ENCODE measurements at regions not wholly inside any gene's neighbourhood (a gene's known extent, or its start where the extent isn't known, plus 50 kb on each side); places are given as distances from the start of the nearest gene placed in this dataset.
"Not testable (repeated sequence)": the region's sequence is repeated elsewhere in the genome, so short reads cannot be mapped to it uniquely, and the experiment has no call there.

- DNase-seq: peak; percentile 56
These were observed 300.7 kb upstream of the SATB1 start for GRCh38 chr3:18725668-18726407.

GRCh38 chr3:18724456-18724855 is 299.3 kb upstream of the SATB1 start:
- DNase-seq: no peak

DNA sequence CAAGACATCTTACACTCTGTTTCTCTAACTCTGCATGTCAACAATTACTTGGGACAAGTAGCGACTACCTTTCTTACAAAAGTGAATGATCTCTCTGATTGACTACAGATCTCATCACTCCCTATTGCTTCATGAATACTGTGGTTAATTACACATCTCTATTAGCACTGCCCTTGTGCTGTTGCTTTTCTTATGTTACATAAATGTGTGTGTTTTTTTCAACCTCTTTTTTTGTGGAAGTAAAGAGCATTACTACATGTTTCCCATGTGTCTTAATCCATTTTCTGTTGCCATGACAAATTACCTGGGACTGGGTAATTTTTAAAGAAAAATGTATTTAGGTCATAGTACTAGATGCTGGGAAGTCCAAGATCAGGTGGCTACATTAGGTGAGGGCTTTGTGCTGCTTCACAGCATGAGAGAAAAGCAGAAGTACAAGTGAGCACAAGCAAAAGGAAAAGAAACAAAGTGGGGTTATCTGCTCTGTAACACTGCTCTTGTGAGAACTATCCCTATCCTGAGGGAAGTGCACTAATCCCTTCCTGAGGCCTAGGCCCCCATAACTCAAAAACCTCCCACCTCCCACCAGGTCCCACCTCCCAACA is 298.2 kb upstream of the SATB1 start:
- DNase-seq: no peak

DNA sequence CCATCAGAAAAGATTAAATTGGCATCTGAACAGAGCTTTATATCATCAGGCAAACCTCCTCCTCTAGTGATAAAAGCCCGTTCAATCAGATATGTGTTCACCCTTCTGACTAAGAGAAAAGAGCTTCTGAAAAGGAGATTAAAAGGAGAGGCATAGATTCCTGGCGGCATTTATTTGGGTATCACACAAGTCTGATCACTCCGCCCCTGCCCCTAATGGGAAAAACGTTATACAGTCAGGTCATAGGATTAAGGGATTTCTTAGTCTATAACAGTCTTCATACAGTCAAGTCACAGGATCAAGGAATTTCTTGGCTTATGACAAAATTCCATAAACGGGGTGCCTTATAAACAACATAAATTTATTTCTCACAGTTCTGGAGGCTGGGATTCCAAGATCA is 295.4 kb upstream of the SATB1 start:
- no peak for DNase-seq

DNA sequence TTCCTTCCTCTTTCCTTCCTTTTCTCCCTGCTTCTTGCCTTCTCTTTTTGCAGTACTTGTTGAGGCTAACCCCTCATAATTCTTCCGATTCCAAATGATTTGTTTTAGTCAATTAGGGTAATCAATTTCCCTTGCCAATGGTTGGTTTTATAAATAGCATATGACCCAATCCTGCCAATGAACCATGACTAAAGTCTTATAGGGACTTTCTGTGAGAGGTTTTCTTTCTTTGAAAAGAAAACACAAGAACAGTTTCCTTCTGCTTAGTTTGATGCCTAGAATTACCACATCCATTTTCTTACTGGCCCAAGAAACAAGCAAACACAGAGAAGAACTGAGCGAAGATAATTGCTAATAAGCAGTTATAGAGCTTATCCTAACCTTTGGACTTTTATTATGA is 292.5 kb upstream of the SATB1 start:
- DNase-seq: no peak

GRCh38 chr3:18716821-18717220 is 291.7 kb upstream of the SATB1 start:
- DNase-seq: no peak

GRCh38 chr3:18716101-18716500 is 291.0 kb upstream of the SATB1 start:
- no peak for DNase-seq

GRCh38 chr3:18715208-18715607 is 290.1 kb upstream of the SATB1 start:
- no peak for DNase-seq

DNA sequence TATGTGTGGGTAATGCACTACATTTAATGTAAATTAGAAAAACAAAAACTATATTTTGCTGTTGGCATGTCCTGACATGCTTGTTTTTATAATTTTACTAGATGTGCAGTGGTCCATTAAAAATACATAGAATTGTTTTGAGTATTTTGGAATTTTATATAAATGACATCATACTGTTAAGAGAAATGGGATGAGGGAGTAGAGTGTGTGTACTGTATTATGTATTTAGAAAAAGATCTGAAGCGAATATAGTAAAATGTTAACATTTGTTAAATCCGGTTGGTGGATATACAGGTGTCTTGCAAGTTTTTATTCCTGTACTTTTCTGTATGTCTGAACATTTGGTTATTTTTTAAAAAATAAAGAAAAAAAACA is 288.4 kb upstream of the SATB1 start:
- DNase-seq: no peak

- DNase-seq: peak; percentile 61
These were observed 287.8 kb upstream of the SATB1 start for GRCh38 chr3:18712713-18713576.

- no peak for DNase-seq
These were observed 279.2 kb upstream of the SATB1 start for GRCh38 chr3:18704326-18704725.

DNA sequence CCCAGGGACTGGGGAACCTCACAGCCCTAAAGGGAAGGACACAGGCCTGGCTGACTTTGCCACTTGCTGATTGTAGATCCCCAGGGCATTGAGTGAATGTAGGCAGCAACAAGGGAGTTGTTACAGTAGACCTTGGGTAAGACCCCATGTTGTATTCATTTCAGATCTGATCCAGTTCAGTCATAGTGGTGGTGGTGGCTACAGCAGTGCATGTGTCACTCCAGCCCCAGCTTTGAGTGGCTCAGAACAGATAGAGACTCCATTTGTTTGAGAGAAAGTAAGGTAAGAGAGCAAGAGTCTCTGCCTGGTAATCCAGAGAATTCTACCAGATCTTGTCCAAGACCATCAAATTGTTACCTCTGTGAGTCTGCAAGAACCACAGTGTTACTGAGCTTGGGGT is 278.7 kb upstream of the SATB1 start:
- no peak for DNase-seq

GRCh38 chr3:18693588-18694329 is 268.6 kb upstream of the SATB1 start:
- DNase-seq: not testable (repeated sequence)

DNA sequence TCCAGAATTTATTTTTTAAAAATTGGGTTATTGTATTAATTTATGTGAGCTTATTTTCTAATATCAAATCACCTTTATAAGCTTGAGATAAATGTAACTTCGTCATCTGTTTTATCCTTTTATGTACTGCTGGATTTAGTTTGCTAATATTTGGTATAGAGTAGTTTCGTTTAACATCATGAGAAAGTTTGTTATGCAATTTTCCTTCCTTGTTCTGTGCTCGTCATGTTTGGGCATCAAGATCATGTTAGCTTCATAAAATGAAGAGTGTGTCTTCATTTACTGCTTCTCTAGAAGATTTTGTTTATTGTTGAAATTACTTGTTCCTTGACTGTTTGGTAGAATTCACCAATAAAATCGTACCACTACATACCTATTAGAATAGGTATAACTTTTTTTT is 262.1 kb upstream of the SATB1 start:
- no peak for DNase-seq

- DNase-seq: no peak
These were observed 258.8 kb upstream of the SATB1 start for GRCh38 chr3:18683900-18684299.

GRCh38 chr3:18681818-18682345 is 256.7 kb upstream of the SATB1 start:
- DNase-seq: no peak

DNA sequence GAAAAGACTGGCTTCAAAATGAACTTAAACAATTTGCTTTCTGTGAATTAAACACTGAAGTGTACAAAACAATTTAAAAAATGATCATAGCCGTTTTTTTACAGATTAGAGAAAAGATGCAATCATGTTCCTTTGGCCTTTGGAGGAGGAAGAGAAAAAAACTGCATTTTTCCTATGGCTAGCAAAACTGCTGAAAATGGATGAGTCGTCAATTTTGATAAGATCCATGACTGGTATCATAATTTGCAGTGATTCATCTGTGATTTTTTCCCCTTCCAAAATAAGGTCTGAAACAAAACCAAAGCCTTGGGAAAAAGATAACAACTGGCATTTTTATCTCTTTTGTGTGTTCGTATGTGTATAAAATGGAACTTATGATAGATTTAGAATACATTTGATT is 255.6 kb upstream of the SATB1 start:
- no peak for DNase-seq

- DNase-seq: peak; percentile 59
These were observed 254.1 kb upstream of the SATB1 start for GRCh38 chr3:18679238-18679637.

- no peak for DNase-seq
These were observed 250.1 kb upstream of the SATB1 start for GRCh38 chr3:18675197-18675596.

DNA sequence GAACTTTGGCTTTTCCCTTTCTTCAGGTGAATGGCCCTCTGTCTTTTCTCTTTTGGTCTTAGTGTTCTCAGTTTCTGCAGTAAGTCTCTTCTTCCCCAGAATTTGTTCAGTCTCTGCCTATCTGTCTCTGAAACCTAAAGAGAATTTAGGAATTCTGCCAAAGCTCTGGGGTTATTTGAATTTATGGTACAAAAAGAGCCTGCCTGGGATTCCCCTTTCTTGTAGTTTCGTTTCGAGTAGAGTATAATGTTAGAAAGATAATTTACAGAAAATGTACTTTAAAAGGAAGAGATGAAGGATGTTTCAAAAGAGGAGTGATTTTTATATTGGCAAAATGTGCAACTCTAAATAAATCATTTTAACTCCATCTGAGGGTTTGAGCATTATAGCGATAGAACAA is 247.4 kb upstream of the SATB1 start:
- no peak for DNase-seq

DNA sequence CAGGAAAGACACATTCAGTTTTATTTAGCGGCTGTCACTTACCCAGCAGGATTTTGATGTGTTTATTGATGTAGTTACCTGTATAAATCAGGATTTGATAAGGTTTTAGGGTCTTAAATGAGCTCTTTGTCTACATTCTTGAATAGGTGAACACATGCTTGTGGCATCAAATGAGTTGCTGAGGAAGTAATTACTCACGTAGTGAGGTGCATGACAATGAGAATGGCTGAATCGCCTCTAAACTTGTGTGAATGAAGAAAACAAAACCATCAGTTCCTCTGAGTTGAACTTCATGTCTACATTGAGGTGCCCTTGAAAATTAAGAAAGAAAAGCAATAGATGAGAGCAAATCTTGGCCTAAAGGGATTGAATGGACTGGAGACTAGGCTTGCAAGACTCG is 245.6 kb upstream of the SATB1 start:
- DNase-seq: no peak

- DNase-seq: peak; percentile 45
These were observed 244.2 kb upstream of the SATB1 start for GRCh38 chr3:18669374-18669773.

DNA sequence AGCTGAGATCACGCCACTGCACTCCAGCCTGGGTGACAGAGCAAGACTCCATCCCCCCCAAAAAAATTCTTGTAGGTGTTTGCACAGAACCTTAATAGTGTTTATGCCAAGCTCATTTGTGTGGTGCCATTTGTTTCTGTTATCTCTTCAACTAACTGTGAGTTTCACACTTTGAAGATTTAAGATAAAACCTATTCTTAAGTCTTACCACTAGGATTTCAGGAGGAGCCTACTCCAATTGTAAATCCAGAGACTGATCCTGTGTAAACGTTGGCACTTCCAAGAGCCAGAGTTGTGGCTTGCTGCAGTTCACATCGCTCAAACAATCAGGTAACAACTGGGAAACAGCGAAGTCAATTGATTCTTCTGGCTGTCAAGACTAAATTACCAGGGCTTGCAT is 242.4 kb upstream of the SATB1 start:
- no peak for DNase-seq

All from activated CD4-positive, alpha-beta T cell treated with anti-CD3 and anti-CD28 coated beads for 48 hours (primary cell).